GM12872 (cell line): ENCODE measurements at regions not wholly inside any gene's neighbourhood (a gene's known extent, or its start where the extent isn't known, plus 50 kb on each side); places are given as distances from the start of the nearest gene placed in this dataset.

Experiments used
- TF ChIP-seq, protein P1 (sequence below): IDR thresholded peaks from 3 replicates; pipeline ENCODE4 v1.5.1; 2011; ENCODE audit warnings: low read depth, mild to moderate bottlenecking, low read length, moderate library complexity; ENCODE audit not compliant: insufficient read depth

GRCh38 chr7:156032973-156033372, 220.7 kb upstream of the SHH start:
- TF ChIP-seq, protein P1, sequence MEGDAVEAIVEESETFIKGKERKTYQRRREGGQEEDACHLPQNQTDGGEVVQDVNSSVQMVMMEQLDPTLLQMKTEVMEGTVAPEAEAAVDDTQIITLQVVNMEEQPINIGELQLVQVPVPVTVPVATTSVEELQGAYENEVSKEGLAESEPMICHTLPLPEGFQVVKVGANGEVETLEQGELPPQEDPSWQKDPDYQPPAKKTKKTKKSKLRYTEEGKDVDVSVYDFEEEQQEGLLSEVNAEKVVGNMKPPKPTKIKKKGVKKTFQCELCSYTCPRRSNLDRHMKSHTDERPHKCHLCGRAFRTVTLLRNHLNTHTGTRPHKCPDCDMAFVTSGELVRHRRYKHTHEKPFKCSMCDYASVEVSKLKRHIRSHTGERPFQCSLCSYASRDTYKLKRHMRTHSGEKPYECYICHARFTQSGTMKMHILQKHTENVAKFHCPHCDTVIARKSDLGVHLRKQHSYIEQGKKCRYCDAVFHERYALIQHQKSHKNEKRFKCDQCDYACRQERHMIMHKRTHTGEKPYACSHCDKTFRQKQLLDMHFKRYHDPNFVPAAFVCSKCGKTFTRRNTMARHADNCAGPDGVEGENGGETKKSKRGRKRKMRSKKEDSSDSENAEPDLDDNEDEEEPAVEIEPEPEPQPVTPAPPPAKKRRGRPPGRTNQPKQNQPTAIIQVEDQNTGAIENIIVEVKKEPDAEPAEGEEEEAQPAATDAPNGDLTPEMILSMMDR: no peak

DNA sequence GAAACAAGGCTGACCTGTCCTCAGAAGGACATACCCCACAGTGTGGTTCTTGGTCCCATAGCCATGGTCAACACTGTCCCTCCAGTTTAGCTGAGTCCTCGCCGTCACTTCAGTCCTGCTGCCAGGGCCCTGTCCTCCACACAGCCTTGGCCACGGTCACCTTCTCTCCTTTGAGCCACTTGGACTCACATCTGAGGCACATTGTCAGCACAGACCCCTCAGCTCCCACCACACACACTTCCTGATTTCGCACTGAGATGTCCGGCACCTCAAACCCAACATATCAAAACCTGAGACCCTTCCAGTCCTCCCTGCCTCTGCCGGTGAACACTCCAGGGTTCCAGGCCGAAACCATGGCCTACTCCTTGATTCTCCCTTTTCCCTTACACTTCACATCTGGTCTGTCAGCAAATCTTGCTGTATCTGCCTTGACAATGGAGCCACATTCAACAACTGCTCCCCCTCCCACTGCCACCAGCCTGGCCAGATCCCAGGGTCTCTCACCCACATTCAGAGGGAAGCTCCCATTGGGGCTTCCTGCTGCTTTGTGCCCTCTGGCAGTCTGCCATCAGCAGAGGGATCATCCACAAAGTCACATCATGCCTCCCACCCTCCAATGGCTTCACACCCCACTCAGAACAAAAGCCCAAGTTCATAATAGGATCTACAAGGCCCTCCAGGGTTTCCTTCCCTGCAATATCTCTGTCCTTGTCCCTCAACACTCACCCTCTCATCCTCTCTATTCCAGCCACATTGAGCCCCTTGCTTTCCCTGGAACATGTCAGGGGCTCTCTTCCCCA, 219.6 kb upstream of the SHH start:
- TF ChIP-seq, protein P1: no peak

DNA sequence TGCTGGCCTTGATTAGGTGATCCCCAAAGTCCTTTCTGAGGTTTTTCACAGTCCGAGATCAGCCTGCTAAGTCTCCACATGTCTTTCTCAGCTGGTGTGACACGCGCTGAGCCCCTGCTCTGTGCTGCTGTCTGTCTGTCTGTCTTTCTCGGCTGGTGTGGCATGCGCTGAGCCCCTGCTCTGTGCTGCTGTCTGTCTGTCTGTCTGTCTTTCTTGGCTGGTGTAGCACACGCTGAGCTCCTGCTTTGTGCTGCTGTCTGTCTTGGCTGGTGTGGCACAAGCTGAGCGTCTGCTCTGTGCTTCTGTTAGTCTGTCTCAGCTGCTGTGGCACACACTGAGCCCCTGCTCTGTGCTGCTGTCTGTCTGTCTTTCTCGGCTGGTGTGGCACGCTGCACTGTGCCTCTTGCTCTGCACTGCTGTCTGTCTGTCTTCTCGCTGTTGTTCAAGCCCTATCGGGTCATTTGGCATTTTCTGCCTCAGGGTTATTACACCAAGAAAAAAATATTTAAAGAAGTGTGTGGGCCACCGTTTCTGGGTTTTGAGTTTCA, 217.3 kb upstream of the SHH start:
- TF ChIP-seq, protein P1: no peak

- TF ChIP-seq, protein P1: no peak
These were observed 216.3 kb upstream of the SHH start for GRCh38 chr7:156028521-156028920.

- TF ChIP-seq, protein P1: no peak
These were observed 215.6 kb upstream of the SHH start for GRCh38 chr7:156027821-156028220.

DNA sequence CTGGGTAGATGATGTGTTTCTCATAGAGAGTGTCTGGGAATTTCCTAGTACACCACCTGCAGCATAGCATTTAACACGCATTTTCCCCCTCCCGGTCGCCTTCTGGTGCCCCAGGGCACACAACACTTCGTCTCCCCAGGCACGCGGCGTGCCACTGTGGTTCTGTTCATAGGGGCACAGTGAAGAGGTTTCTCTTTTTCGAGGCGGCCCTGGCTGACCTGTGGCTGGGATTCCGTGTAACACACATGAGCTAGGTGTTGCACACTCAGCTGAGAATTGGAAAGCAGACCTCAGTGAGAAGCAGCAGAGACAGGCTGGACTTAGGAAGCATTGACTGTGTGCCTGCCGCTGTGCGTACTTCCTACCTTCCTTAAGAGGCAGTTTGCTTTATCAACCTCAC, 214.3 kb upstream of the SHH start:
- TF ChIP-seq, protein P1: no peak

- TF ChIP-seq, protein P1: no peak
These were observed 213.9 kb upstream of the SHH start for GRCh38 chr7:156026076-156026600.
